ENCODE measurements at regions not wholly inside any gene's neighbourhood (a gene's known extent, or its start where the extent isn't known, plus 50 kb on each side); places are given as distances from the start of the nearest gene placed in this dataset.
A peak's percentile ranks its signal among the peaks of the same experiment; 100 is the strongest.
"Not testable (repeated sequence)": the region's sequence is repeated elsewhere in the genome, so short reads cannot be mapped to it uniquely, and the experiment has no call there.

- DNase-seq (ENCODE audit: low spot score), result no peak
Observed at GRCh38 chr2:240191001-240191400, 50.5 kb upstream of the OTOS start.

- DNase-seq (ENCODE audit: low spot score), result no peak
Observed at GRCh38 chr2:240192661-240193060, 52.2 kb upstream of the OTOS start.

GRCh38 chr2:240194341-240194762 is 53.9 kb upstream of the OTOS start:
- not testable (repeated sequence) for DNase-seq (ENCODE audit: low spot score)

- DNase-seq (ENCODE audit: low spot score), result no peak
Observed at GRCh38 chr2:240195316-240195861, 54.9 kb upstream of the OTOS start.

GRCh38 chr2:240196716-240197461 is 56.4 kb upstream of the OTOS start:
- DNase-seq (ENCODE audit: low spot score), result no peak

- peak; percentile 7 for DNase-seq (ENCODE audit: low spot score)
Observed at GRCh38 chr2:240197462-240198139, 57.1 kb upstream of the OTOS start.

- DNase-seq (ENCODE audit: low spot score), result no peak
Observed at GRCh38 chr2:240198226-240198625, 57.8 kb upstream of the OTOS start.

- no peak for DNase-seq (ENCODE audit: low spot score)
Observed at GRCh38 chr2:240199133-240199870, 58.8 kb upstream of the OTOS start.

GRCh38 chr2:240200230-240201051 is 60.0 kb upstream of the OTOS start:
- no peak for DNase-seq (ENCODE audit: low spot score)

- DNase-seq (ENCODE audit: low spot score), result no peak
Observed at GRCh38 chr2:240201866-240202265, 61.4 kb upstream of the OTOS start.

GRCh38 chr2:240202586-240202985 is 62.1 kb upstream of the OTOS start:
- no peak for DNase-seq (ENCODE audit: low spot score)

GRCh38 chr2:240203031-240203787 is 62.8 kb upstream of the OTOS start:
- no peak for DNase-seq (ENCODE audit: low spot score)

GRCh38 chr2:240203788-240204270 is 63.4 kb upstream of the OTOS start:
- no peak for DNase-seq (ENCODE audit: low spot score)

- no peak for DNase-seq (ENCODE audit: low spot score)
Observed at GRCh38 chr2:240204431-240205276, 64.2 kb upstream of the OTOS start.

- no peak for DNase-seq (ENCODE audit: low spot score)
Observed at GRCh38 chr2:240205348-240205747, 64.9 kb upstream of the OTOS start.

- DNase-seq (ENCODE audit: low spot score), result no peak
Observed at GRCh38 chr2:240205772-240206171, 65.3 kb upstream of the OTOS start.

GRCh38 chr2:240206630-240207029 is 66.2 kb upstream of the OTOS start:
- DNase-seq (ENCODE audit: low spot score), result no peak

- DNase-seq (ENCODE audit: low spot score), result no peak
Observed at GRCh38 chr2:240207661-240208060, 67.2 kb upstream of the OTOS start.

- no peak for DNase-seq (ENCODE audit: low spot score)
Observed at GRCh38 chr2:240208096-240208495, 67.6 kb upstream of the OTOS start.

- DNase-seq (ENCODE audit: low spot score), result no peak
Observed at GRCh38 chr2:240208631-240209211, 68.3 kb upstream of the OTOS start.
